ENCODE measurements at regions not wholly inside any gene's neighbourhood (a gene's known extent, or its start where the extent isn't known, plus 50 kb on each side); places are given as distances from the start of the nearest gene placed in this dataset.

DNA sequence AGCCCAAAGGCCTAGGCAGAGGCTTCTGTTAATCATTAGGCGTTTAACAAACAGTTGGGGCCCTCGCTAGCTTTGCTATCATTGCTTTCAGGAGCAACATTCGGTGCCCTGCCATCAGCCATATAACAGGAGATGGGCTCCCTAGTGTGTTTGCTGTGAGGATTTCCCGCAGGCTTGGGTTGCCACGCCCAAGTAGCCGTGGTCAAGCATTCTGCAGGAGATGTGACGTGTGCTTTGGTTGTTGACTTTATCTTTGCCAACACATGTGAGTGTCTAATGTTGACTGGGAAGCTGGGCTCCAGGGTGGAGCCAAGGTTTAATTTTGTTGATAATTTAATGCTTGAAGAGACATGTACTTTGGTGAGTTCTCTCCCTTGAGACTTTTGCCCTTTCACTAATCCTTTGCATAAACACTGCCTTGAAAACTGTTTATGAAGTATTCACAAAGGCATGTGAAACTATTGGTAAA, 184.6 kb upstream of the KIT start (continued):
- TF ChIP-seq CENPBD1 (CRISPR knock-in tag; IDR thresholded peaks at IDR 0.05; ENCODE audit: borderline replicate concordance, low read depth) (no peak), SP5 (CRISPR knock-in tag; IDR thresholded peaks at IDR 0.05; ENCODE audit: borderline replicate concordance, low read depth) (0 out of 2 replicates have a peak, but pooled peaks have one; percentile 22), NKX3-1 (CRISPR knock-in tag; IDR thresholded peaks at IDR 0.05) (no peak), KLF11 (CRISPR knock-in tag; IDR thresholded peaks at IDR 0.05) (no peak), ZMYM2 (CRISPR knock-in tag; IDR thresholded peaks at IDR 0.05) (no peak), U2AF1 (optimal IDR thresholded peaks at IDR 0.05; ENCODE audit: low read depth, low read length) (no peak), ZNF629 (CRISPR knock-in tag; conservative IDR thresholded peaks at IDR 0.05) (no peak), RERE (CRISPR knock-in tag; IDR thresholded peaks at IDR 0.05; ENCODE audit: low read depth) (no peak), ZSCAN29 (CRISPR knock-in tag; conservative IDR thresholded peaks at IDR 0.05) (no peak), ZFP36L1 (CRISPR knock-in tag; IDR thresholded peaks at IDR 0.05) (no peak), ELF1 (CRISPR knock-in tag; IDR thresholded peaks at IDR 0.05) (no peak), TP53 (CRISPR knock-in tag; conservative IDR thresholded peaks at IDR 0.05) (no peak), AHR (CRISPR knock-in tag; IDR thresholded peaks at IDR 0.05) (no peak)
- TF ChIP-seq, protein P1, sequence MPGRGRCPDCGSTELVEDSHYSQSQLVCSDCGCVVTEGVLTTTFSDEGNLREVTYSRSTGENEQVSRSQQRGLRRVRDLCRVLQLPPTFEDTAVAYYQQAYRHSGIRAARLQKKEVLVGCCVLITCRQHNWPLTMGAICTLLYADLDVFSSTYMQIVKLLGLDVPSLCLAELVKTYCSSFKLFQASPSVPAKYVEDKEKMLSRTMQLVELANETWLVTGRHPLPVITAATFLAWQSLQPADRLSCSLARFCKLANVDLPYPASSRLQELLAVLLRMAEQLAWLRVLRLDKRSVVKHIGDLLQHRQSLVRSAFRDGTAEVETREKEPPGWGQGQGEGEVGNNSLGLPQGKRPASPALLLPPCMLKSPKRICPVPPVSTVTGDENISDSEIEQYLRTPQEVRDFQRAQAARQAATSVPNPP (CRISPR knock-in tag; IDR thresholded peaks at IDR 0.05): no peak
- TF ChIP-seq, protein P2, sequence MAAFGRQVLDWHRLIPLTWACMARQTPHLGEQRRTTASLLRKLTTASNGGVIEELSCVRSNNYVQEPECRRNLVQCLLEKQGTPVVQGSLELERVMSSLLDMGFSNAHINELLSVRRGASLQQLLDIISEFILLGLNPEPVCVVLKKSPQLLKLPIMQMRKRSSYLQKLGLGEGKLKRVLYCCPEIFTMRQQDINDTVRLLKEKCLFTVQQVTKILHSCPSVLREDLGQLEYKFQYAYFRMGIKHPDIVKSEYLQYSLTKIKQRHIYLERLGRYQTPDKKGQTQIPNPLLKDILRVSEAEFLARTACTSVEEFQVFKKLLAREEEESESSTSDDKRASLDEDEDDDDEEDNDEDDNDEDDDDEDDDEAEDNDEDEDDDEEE (CRISPR knock-in tag; IDR thresholded peaks at IDR 0.05): no peak
- TF ChIP-seq, protein P3, sequence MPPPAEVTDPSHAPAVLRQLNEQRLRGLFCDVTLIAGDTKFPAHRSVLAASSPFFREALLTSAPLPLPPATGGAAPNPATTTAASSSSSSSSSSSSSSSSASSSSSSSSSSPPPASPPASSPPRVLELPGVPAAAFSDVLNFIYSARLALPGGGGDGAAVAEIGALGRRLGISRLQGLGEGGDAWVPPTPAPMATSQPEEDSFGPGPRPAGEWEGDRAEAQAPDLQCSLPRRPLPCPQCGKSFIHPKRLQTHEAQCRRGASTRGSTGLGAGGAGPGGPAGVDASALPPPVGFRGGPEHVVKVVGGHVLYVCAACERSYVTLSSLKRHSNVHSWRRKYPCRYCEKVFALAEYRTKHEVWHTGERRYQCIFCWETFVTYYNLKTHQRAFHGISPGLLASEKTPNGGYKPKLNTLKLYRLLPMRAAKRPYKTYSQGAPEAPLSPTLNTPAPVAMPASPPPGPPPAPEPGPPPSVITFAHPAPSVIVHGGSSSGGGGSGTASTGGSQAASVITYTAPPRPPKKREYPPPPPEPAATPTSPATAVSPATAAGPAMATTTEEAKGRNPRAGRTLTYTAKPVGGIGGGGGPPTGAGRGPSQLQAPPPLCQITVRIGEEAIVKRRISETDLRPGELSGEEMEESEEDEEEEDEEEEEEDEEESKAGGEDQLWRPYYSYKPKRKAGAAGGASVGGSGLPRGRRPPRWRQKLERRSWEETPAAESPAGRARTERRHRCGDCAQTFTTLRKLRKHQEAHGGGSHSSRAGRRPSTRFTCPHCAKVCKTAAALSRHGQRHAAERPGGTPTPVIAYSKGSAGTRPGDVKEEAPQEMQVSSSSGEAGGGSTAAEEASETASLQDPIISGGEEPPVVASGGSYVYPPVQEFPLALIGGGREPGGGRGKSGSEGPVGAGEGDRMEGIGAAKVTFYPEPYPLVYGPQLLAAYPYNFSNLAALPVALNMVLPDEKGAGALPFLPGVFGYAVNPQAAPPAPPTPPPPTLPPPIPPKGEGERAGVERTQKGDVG (CRISPR knock-in tag; IDR thresholded peaks at IDR 0.05; ENCODE audit: borderline replicate concordance): no peak
- TF ChIP-seq, protein P4, sequence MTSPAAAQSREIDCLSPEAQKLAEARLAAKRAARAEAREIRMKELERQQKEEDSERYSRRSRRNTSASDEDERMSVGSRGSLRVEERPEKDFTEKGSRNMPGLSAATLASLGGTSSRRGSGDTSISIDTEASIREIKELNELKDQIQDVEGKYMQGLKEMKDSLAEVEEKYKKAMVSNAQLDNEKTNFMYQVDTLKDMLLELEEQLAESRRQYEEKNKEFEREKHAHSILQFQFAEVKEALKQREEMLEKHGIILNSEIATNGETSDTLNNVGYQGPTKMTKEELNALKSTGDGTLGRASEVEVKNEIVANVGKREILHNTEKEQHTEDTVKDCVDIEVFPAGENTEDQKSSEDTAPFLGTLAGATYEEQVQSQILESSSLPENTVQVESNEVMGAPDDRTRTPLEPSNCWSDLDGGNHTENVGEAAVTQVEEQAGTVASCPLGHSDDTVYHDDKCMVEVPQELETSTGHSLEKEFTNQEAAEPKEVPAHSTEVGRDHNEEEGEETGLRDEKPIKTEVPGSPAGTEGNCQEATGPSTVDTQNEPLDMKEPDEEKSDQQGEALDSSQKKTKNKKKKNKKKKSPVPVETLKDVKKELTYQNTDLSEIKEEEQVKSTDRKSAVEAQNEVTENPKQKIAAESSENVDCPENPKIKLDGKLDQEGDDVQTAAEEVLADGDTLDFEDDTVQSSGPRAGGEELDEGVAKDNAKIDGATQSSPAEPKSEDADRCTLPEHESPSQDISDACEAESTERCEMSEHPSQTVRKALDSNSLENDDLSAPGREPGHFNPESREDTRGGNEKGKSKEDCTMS (CRISPR knock-in tag; conservative IDR thresholded peaks at IDR 0.05): no peak
